Stimulated activated CD4-positive, alpha-beta T cell treated with anti-CD3 and anti-CD28 coated beads, Interleukin-15, amount 100 ng/mL, for 1 hour (primary cell): ENCODE measurements at regions not wholly inside any gene's neighbourhood (a gene's known extent, or its start where the extent isn't known, plus 50 kb on each side); places are given as distances from the start of the nearest gene placed in this dataset.

Experiments used
- DNase-seq, 2 donors: peaks; one replicate each; pipeline ENCODE4 v3.0.0-alpha.2; 2020; ENCODE audit warnings: low read depth in 1 of 2, low spot score in 1 of 2

DNA sequence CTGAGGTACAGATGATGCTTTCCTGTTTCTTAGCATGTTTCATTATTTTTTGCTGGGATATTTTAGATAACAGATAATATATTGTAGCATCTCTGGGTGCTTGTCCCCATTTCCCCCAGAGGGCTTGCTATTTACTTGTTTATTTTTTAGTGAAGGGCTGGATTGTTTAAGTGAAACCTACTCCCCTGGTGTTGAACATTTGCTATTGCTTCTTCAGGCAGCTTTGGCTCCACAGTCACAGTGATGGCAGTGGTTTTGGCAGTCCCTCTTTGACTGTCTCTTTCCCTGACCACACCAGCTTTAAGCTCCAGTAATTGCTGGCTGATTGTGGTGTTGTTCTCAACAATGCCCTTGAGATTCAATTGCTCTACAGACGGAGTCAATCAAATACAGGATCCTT lies 128.9 kb downstream of the KLF13 start:
- no peak for DNase-seq

DNA sequence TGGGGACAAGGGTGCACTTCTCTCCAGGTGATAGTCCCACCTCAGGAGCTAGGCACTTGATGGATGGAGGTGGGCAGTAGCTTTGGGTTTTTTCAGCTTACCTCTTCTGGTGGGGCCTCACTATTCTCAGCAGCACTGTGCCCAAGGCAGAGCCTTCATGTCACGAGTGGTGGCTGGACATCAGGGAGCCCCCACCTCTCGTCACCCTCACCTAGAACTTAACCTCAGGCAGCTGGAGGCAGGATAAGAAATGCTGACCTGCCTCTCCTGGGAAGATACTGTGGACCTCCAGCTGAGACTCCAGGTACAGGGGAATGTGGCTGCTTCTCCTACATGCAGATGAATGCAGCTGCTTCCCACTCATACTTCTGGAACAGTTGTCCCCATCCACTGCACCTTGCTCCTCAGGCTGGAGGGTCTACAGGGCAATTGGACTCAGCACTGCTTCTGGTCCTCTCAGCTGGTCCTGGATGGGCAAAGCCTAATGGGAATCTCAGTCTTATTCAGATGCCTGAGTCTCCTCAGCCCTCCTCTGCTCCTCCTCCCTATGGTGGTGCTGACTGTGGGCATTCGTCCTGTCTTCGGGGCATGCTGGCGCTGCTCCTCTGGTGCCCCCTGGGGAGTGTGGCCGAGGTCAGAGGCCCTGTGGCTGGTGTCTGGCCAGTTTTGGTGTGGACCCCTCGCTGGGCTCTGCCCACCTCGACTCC lies 129.9 kb downstream of the KLF13 start:
- DNase-seq = no peak

DNA sequence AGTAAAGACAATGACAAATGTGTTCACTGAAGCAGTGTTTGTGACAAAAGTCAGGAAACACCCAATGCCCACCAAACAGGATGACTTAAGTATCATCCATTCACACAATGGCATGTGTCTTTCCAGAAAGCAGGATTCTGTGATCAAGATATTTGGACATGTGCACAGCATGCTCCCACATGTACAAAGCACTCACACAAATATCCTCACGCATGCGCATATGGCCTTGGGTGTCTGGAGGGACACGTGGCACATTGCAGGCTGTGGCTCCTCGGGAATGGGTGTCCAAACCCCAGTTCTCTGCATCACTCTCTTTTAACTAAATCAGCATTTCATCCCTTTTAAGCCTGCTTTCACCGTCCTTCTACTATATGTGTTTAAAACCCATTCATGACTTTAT lies 130.5 kb downstream of the KLF13 start:
- DNase-seq = no peak

DNA sequence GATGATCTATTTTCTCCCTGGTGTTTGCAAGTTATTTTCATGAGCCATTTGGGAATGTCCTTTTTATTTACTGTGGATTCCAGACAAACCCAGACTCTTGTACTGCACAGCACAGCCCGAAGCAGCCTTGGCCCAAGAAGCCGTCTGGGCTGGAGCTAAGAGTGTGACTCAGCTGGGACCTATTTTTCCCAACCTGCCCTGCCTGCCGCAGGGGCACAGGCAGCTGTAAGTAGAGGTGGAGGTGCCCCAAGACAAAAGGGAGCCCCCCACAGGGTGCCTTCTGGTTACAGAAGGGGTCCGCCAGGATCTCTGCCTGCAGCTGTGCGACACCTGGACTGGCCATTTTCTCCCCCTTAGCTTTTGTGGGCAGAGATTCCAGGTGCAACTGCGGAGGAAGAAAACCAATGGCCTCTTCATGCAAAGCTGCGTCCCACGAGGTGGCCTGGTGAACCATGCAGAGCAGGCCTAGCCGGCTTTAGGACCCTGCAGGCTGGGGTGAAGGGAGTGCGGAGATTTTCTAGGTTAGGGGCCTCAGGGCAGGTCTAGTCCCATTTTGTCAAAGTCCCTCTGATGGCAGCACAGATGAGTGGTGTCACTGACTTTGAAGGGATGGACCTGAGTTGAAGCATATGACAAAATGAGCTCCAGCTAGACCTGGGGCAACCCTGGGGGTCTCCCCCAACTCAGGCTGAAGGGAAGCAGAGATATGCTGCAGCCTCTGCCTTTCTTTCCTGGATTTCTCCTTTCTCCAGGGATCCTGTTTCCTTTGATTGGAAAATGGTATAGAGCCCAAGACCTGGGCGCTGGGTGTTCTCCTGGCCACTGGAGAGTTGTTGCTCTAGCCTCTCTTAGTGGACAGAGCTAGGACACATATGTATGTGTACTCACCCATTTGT lies 131.2 kb downstream of the KLF13 start:
- DNase-seq = no peak

DNA sequence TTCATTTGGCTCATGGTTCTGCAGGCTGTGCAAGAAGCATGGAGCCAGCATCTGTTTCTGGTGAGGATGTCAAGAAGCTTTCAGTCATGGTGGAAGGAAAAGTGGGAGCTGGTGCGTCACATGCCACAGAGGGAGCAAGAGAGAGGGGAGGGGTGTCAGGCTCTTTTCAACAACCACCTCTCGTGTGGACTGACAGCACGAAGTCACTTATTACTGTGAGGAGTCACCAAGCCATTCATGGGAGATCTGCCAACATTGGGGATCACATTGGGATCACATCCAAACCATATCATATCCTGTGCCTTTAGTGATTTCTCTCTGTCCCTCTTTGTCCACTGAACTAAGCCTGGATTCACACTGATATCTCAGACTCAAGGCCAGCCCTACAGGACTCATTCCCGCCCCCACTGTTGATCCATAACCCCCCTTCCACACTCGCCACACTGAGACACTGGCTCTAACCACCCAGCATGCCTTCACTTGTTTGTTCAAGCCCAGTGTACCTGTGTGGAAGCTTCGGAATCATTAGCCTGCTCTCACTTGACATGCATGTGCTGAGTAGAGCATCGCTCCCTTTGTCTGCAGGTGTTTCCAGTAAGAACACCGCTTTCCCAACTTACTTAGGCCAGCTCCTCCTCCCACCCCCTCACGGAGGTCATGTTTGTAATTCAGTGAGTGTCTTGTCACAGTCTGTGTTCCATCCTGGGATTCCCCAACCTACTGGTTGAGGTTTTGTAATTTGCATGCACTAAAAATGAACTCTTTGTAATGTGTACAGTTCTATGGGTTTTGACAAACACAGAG lies 132.2 kb downstream of the KLF13 start:
- no peak for DNase-seq

DNA sequence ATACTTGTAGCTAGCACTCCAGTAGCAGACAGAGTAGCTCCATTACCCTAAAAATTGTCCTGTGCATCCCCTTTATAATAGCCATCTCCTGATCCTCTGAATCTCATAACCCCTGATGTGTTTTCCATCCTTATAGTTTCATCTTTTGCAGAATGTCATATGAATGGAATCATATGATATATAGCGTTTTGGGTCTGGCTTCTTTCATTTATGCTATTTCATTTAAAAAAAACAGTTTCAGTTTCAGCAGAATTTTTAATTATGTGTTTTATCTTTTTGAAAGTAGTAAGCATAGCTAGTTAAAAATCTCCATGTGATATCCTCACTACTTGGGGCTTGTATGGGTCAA lies 132.7 kb downstream of the KLF13 start:
- DNase-seq = no peak

DNA sequence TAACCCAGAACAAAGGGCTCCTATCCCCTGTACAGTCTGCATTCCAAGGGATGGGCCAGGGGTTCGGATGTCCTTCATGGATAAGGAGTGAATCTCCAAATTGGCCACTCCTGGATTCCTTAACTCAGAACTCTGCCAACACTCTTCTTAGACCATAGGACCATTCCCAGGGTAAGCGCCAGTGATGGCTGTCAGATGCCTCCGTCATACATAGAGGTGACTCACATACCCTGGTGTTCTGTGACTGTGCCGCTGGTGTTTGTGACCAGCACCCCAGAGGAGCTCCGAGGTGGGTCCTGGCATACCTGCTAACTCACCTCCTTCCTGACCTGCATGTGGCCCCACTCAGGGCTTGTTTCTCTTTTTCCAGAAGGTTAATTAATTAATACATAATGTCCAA lies 134.7 kb downstream of the KLF13 start:
- DNase-seq = no peak

DNA sequence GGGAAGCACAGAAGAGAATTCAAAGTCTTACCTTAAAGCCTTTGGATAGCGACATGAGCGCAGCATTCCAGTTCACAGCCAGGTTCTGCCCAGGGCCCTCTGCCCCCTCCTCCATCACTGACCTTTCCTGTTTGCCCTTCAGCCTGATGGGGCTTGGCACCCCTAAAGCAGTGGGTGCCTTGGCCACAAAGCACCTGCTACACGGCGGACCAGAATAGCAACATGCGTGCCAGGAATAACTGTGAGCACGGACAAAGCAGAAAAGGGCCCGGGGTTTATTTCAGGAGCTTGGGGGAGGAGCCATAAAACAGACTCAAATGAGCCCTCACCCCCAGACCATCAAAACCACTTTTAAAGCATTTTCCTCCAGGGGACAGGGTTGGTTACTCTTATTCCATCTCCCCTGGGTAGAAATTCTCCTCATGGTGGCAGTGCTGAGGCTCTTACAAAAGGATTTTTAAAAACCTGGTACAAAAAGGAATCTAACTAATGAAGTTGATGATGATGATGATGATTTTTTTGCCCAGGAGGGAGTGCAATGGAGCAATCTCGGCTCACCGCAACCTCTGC lies 135.4 kb downstream of the KLF13 start:
- DNase-seq = no peak

DNA sequence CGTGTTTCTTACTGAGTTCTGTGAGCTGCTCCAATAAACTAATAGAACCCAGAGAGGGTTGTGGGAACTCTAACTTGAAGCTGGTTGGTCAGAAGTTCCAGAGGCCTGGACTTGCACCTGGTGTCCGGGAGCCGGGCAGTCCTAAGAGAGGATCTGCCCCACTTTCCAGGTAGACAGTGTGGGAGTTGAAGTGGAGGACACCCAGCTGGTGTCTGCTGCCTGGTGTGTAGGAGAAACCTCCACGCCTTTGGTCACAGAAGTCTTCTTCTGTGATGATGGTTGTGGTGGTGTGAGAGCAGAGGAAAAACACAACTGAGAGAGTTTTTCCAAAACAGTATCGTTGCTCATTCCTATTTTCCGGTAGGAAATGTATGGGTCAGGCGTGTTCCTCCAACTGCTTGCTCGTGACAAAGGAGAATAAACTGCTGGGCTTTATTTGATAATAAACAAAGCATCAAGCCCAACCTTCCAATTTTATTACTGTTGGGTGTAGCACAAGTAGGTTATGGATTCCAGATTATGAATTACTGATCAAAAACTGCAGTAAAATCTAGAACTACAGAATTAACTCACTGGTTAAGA lies 137.0 kb downstream of the KLF13 start:
- DNase-seq = no peak

DNA sequence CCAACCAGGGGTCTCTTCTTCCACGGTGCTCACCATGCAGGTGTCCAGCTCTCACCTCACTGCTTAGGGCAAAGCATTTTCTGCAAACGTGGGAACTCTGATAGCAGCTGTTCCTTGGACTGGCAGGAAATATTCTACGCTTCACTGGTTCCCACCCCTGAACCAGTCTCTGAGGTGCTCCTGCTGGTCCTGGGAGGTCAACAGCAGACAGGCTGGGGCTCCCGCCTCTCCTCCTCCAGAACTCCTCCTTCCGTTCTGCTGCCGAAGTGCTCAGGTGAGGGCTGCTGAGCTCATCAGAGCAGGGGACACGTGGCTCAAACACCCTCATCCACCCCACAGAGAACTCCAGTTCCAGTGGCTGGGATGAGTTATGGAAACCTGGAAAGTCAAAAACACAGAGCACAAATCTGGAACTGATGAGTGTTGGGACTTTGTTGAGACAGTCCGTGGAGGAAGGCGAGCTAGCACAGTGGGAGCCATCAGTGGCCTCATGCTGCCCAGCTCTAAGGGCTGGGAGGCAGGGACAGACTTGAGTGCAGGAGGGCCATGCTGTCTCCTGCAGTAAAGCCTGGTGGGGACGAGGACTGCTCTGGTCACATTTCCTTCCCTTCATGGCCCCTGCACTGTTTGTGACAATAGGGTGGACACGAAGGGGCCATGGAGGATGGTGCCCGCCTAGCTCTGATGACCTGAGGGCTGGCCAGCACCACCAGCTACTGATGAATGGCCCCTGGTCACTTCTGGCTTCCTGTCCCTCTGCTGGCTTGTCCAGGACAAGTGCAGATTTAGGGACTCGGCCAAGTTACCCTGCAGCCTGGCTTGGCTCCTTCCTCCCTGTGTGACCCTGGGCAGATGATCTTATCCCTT lies 137.8 kb downstream of the KLF13 start:
- DNase-seq = no peak

DNA sequence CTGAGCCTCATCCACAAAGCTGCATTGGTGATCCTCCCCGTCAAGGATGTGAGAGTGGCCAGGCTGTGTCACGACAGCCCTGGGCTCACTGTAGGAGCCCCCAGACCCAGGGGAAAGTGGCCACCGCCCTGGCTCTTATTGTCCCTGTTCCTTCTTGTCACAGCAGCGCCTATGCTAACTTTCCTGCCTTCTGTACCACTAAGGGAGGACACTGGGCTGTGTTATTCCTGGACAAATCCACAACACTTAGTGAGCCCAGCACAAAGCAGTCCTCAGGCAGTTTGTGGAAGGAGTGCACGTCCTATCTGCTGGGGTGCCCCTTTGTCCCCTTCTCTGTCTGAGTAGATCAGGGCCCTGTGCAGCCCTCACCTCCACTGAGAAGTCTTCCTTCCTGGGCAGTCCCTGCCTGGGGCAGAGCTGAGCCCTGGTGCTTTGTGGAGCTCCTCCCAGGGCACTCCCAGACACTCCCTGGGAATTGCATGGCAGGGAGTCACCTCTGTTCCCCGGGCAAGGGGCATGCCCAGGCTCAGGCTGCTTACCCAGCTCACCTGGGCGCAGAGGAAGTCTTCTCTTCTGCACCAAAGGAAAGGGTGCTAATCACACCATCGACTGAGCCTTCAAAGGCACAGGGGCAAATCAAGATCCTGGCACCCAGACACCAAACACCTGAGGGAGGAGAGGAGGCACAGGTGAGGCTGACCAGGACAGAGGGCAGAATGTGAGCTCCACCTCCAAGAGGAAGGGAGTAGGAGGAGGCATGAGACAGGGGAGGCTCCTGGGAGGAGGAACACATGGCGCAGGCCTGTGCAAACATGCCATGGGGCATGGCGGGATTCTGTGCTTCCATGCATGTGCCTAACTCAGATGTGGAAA lies 138.7 kb downstream of the KLF13 start:
- no peak for DNase-seq

DNA sequence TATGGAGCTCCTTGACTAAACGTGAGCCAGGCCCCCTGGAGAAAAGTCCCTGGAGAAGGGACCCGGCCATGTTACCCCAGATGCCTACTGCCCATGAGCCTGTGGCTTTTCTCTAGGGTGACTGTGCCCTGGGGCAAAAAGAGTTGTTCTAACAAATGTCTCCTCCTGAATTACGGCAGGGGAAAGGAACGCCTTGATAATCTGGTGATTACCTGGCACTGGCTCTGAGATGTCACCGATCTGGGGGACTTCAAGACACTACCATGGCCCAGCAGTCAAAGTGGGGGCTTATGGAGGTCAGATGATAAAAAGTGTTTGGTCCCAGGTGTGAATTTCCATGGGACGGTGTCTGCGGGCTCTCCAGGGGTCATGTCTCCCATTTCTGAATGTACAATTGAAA lies 140.7 kb downstream of the KLF13 start:
- DNase-seq = no peak

DNA sequence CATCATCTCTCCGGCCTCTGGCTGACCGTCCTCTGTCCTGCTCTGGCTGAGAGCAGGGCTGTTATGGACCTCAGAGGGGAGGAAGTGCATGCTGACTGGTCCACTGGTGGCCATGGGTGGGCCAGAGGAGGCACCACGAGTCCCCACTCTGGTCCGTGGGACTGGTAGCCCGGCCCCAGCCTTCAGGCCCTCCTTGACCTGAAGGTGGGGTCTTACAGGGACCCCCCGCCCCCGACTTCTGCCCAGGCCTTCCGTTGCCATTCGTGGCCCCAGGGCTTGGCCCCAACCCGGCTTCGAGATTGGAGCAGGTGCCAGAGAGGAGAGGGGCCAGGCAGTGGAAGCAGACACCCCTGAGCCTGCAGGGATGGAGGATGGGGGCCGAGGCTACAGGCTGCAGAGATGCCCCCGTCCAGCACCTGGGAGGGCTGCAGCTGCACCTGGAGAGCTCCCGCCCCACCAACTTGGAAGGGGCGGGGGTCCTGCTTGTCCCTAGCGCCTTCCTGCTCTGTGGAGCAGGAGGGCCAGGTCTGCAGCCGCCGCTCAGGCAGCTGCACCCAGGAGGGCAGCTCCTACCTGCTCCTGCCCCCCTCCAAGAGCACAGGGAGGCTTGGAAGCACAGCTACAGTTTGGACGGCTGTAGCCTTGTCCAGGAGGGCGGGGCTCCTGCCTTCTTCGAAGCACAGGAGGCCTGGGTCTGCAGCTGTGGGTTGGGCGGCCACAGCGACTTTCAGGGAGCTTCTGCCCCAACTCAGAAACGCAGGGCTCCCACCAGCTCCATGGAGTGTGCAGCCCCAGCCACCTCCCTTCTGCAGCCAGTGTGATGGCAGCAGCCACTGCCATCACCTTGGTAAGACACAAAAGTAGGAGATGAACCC lies 142.5 kb downstream of the KLF13 start:
- no peak for DNase-seq

DNA sequence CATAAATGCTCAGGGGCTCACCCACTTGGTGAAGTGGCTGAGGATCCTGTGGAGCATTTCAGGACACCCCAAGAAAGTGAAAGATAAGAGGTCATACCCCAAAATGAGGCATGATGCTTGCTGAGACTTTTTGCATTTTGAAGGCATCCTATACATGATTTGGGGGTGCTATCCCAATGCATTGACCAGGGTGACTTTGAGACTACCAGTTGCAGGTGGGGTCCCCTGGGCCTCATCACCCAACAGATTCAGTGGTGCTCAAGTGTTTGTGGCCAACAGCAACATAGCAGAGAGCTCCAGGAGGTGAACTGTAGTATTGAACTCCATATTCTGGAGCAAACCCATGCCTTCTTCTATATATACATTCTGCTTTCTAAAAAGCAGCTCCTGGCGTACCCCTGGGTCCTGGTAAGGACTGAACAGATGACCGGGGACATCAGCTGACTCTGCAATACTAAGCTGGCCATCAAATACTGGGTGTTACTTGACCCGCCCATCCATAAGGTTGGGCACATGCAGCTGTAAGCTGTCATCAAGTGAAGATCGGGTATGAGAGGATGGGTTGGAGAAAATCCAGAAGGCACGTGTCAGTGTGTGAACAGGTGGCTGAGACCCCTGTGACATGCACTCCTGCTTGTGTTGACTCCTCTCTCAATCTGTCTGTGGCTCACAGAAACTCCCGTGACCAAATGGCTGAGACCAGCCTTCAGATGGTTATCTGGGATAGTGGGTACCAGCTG lies 143.3 kb downstream of the KLF13 start:
- no peak for DNase-seq

DNA sequence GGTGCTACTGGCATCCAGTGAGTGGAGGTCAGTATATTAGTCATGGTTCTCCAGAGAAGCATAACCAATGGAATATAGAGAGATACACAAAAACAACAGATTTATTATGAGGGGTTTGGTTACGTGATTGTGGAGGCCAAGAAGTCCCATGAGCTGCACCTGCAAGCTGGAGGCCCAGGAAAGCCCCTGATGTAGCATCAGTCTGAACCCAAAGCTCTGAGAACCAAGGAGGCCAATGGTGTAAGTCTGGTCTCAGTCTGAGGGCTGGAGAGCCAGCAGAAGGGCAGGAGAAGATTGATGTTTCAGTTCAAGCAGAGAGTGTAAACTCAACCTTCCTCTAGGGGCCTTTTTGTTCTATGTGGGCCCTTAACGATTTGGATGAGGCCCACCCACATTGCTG lies 144.1 kb downstream of the KLF13 start:
- no peak for DNase-seq

DNA sequence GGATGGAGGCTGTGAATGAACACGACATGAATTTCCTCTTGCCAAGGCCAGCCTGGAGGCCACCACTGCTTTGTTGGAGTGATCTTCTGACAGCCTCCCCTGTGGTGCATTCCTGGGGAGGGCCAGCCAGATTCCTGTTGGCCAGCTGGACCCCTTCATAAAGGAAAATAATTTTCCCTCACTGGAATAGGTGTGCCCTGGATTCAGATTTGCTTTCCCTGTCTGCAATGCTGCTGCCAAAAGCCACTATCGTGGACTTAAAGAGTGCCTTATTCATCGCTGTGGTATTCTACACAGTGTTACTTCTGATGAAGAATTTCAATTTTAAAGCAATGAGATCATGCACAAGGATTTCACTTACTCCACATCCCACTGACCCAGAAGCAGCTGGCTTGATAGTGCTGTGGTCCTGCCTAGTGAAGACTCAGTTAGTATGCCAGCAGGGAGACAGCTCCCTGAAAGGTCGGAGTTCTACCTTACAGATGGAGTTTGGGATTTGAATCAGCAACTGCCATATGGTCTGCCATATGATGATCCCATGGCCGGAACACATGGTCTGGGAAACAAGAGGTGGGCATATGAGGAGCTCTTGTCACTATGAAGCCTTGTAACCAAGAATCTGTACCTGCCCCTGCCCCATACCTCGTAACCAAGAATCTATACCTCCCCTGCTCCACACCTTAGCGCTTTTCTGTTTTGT lies 145.2 kb downstream of the KLF13 start:
- no peak for DNase-seq
